ENCODE measurements at regions not wholly inside any gene's neighbourhood (a gene's known extent, or its start where the extent isn't known, plus 50 kb on each side); places are given as distances from the start of the nearest gene placed in this dataset.

- Histone ChIP-seq H3K36me3 (ENCODE audit: control insufficient read depth in 2 of 2, extremely low read depth in 1 of 2, insufficient read depth in 2 of 2, low read length in 2 of 2) (no peaks in the 10 kb centered on the region), H3K79me2 (ENCODE audit: control insufficient read depth, insufficient read depth, low read length) (no peaks in the 10 kb centered on the region), H3K4me3 (replicated peaks in 1 of 3; ENCODE audit: insufficient read depth in 1 of 3, low read depth in 1 of 3, low read length in 3 of 3) (no peak overlapping the region), H3K4me1 (ENCODE audit: control insufficient read depth, extremely low read depth, insufficient read depth, low read length) (peaks cover 7% of the 10 kb centered on the region), H3K4me2 (ENCODE audit: insufficient read depth, low read length) (no peak overlapping the region), H3K9ac (replicated peaks; ENCODE audit: extremely low read depth, insufficient read depth, low read length) (no peak overlapping the region), H4K20me1 (replicated peaks; ENCODE audit: control insufficient read depth, extremely low read depth, insufficient read depth, low read length) (no peaks in the 10 kb centered on the region), H3K9me3 (replicated peaks; ENCODE audit: control insufficient read depth, insufficient read depth, low read length) (no peaks in the 10 kb centered on the region), H3K27ac (ENCODE audit: insufficient read depth, low read depth, low read length) (no peak overlapping the region), H3K9me1 (replicated peaks; ENCODE audit: control insufficient read depth, extremely low read depth, insufficient read depth, low read length) (no peaks in the 10 kb centered on the region), H3K27me3 (ENCODE audit: control insufficient read depth in 2 of 2, insufficient read depth in 2 of 2, low read length in 2 of 2) (no peaks in the 10 kb centered on the region), H2AFZ (ENCODE audit: low read depth, low read length) (no peak overlapping the region)
- POLR2A ChIA-PET: no interaction called here
- DNase-seq (ENCODE audit: low read depth, low spot score) (no peak), FAIRE-seq (no peak)
- no peak for TF ChIP-seq POLR2A (IDR thresholded peaks at IDR 0.05; ENCODE audit: low read depth, low read length)
- TF ChIP-seq JUN (IDR thresholded peaks at IDR 0.05; ENCODE audit: borderline replicate concordance, insufficient read depth, insufficient read length, low read depth): no peak
- TF ChIP-seq GATA2 (IDR thresholded peaks at IDR 0.05; ENCODE audit: insufficient read depth, insufficient read length, low read depth, low read length): no peak
- no peak for TF ChIP-seq POLR2AphosphoS5 (IDR thresholded peaks at IDR 0.05; ENCODE audit: insufficient read depth, low read depth, low read length)
- no peak for TF ChIP-seq MYC (IDR thresholded peaks at IDR 0.05; ENCODE audit: low read depth, low read length)
- no peak for TF ChIP-seq CTCF (IDR thresholded peaks at IDR 0.05; ENCODE audit: extremely low read depth in 1 of 2, insufficient read depth in 1 of 2, low read depth in 1 of 2, low read length in 2 of 2)
- TF ChIP-seq EZH2 (IDR thresholded peaks at IDR 0.05; ENCODE audit: borderline replicate concordance, low read depth, low read length, severe bottlenecking): no peak
- TF ChIP-seq MAX (IDR thresholded peaks at IDR 0.05; ENCODE audit: insufficient read depth, insufficient read length): no peak
- no peak for TF ChIP-seq FOS (IDR thresholded peaks at IDR 0.05; ENCODE audit: borderline replicate concordance, insufficient read depth, low read length)
- intact Hi-C loops (cut with micrococcal nuclease) (no loop called here), dilution Hi-C loops (cut with MboI; ENCODE audit: extremely low pct_ligation_motif_present, low sequenced_read_pairs) (loop anchor here (25.0 kb wide), 1 partner anchor 120 kb away; no protein-coding TSS in a partner anchor)
- BruUV-seq (replicated peaks): no TSS peak
- CTCF ChIA-PET: no interaction called here
Observed at GRCh38 chr6:71507183-71507582, 218.6 kb downstream of the OGFRL1 start.
